Activated CD8-positive, alpha-beta memory T cell treated with anti-CD3 and anti-CD28 coated beads, Interleukin-2, amount 50 U/mL, for 4 hours (primary cell): ENCODE measurements at regions not wholly inside any gene's neighbourhood (a gene's known extent, or its start where the extent isn't known, plus 50 kb on each side); places are given as distances from the start of the nearest gene placed in this dataset.
A peak's percentile ranks its signal among the peaks of the same experiment; 100 is the strongest.
"Not testable (repeated sequence)": the region's sequence is repeated elsewhere in the genome, so short reads cannot be mapped to it uniquely, and the experiment has no call there.

Experiments used
- DNase-seq: peaks from one replicate; pipeline ENCODE4 v3.0.0-alpha.2; 2020

DNA sequence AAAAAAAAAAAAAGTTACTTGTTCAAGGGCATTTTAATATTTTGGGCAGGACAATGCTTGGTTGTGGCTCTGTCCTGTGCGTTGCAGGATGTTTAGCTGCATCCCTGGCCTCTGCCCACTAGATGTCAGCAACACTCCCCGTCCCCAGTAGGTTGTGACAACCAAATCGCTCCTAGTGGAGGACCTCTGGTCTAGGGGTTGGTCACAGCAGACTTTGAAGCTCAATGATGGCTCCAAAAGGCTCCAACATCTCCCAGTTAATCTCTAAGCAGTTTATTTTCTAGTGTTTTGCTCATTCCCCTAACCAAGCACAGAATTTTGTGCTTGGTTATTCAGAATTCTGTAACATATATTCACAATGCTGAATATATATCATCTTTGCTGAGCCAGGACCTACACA is 67.0 kb downstream of the CHRNA1 start:
- peak; percentile 54 for DNase-seq

DNA sequence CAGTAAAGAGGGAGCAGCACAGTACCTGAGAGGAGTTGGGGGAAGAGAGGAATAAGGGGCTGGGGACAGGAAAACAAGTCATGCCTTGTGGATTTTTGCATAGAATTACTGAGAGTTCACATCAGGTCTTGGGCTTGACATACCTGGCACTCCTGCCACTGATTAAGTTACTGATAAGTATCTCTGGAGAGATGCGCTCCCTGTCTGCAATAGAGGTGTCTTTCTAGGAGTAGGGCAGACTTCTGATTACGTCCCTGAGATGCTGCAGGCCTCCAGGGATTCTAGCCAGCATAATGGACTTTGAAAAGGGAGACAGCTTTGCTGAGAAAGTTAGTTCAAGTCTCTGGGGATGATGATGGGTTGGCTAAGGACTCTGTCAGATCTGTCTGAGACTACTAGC is 69.4 kb downstream of the CHRNA1 start:
- DNase-seq: no peak

DNA sequence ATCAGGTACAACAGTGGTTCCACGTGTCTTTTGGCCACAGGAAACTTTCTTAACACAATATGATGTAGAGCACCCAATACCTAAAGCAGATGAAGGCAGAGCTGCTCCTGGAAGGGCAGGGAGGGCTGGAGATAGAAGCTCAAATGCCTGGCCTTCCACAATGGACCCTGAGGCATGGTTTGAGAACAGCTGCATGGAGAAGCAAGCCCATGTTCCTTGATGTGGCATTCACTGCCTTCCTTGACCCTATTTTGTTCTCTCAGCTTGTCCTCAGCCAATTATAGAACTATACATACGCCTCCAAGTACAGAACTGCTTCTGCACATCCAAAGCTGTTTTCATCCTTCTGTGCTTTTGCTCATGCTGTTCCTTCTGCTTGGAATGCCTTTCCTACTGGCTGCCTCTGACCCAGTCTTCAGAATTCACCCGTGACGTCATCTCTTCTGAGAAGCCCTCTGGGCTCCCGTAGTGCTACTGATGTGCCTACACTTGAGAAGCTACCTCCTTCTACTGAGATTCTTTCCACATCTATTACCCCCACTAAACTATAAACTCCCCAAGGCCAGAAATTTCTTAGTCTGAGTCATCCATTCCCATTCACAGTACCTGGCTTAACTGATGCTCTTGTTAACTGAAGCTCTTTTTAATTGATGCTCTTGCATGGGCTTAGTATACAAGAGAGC is 69.9 kb downstream of the CHRNA1 start:
- DNase-seq: no peak

DNA sequence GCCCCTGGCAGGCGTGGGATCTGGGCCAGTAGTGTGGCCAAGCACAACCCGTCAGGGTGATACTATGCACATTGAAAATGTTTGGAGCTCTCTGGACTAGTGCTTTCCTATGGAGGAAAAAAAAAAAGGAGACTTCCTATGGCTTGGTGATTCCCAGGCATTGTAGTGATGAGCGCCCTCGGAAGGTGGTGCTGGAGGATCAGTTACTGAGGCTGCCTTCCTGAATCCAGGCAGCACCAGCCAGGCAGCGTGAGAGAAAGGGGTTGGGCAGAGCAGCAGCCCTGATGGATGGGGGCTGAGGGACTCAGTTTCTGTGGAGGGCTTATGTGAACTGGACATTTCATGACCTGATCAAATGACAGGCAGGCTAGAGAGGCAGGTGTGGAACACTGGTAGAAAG is 70.9 kb downstream of the CHRNA1 start:
- no peak for DNase-seq

DNA sequence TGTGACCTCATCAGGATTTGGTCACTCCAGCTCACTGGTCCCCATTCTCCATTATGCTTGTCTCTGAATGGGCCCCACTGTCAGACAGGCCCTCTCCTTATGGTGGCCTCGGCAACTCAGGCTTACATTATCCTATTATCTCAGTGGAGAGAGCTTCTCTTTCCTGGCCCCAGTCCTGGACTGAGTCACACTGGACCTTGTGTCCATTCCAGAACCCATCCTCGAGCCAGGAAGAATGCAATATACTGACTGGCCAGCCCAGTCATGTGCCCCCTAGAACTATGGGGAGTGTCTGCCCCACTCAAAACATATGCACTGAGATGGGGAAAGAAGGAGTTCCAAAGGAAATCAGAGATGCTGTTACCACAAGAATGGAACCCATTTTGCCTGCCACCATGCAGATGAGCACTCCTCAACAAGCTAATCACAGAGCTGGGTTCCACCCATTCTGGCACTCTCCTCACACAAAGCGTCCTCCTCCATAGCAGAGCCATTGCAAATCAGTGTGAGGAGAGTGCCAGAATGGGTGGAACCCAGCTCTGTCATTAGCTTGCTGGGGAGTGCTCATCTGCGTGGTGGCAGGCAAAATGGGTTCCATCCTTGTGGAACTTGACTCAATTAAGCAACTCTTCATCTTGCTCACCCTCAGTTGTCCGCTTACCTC is 71.9 kb downstream of the CHRNA1 start:
- no peak for DNase-seq

DNA sequence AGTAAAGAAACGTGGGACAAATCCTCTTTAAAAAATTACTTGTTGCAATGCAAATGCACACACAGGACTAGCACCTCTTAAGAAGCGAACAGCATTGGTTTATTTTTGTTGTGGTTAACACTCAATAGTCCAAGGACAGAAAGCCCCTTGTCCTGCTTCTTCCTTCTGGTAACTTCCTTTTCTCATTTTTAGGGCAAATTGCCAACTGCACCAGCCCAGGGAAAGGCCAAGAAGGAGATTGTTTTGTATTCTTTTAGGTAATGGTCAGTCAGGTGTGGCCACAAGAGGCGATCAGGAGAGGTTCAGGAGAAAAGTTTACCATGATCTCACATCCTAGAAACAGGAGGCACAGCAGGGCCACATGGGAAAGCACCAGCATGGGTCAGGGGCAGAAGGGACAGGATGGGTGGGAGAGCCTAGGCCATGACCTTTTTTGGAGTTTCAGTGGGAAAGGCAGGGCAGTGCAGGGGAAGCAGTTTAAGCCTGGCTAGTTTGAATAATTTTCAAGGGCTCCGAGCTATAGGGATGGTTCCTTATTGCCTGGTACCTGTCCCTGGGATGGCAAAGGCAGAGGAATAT is 73.0 kb downstream of the CHRNA1 start:
- no peak for DNase-seq

DNA sequence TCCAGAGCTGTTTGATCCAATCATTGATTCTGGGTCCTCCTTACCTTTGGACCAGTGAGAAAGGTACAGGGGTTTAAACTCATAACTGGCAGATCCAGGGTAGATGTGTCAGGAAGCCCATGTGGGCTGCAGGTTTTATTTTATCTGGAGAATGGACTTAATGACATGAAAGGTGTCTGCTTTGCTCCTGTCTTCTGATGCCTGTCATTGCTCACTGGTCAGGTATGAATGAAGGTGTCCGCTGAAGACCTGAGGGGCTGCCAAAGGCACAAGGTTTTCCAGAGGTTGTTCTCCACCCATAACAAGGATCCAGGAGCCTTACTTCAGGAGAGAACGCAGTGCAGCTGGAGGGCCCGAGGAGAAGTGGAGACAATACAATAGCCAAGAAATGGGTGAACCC is 74.2 kb downstream of the CHRNA1 start:
- no peak for DNase-seq

DNA sequence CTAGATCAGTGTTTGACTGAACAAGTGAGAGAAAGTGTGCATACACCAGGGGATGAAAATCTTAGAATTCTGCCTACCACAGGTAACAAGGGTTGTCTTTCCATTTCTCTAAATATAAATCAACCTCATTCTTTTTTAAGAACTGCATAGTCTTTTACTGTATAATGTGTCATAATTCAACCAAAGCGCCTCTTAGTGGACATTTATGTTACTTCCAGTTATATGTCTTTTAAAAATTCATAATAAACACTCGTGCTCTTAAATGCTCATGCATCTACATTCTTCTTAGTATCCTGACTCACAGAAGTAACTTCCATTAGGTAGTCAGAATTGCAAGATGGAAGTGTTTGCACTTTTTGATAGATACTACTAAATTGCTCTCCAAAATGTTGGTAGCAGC is 76.2 kb downstream of the CHRNA1 start:
- no peak for DNase-seq

DNA sequence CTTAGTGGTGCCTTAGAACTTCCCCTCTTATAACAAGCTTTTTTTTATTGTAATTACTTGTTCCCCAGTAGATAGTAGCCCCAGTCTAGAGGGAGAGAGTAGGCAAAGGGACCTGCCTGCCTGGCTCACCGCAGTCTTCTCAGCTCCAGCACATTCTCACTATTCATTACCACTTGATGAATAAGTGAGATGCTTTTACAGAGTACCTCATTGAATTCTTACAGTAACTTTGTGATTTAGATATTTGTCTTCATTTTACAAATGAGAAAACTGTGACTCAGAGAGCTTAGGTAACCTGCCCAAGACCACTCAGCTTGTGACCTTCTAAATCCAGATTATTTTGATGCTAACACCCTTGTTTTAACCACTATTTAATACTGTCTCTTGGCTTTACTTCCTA is 77.8 kb downstream of the CHRNA1 start:
- no peak for DNase-seq

DNA sequence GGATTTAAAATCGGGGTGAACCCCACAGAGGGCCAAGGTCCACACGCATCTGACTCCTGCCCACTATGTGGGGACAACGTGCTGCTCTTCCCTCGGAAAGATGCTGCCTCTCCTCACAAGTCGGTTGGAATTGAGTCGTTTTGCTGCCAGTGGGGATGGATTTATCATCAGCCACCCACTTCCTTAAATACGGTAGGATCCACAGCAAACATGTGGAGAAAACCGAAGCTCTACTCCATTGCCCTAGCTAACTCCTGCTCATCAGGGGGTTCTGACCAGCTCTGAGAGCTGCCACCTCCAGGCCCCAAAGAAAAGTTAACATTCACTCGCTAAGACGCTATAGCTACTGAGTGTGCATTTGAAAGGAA is 80.9 kb downstream of the CHRNA1 start:
- DNase-seq: peak; percentile 24

DNA sequence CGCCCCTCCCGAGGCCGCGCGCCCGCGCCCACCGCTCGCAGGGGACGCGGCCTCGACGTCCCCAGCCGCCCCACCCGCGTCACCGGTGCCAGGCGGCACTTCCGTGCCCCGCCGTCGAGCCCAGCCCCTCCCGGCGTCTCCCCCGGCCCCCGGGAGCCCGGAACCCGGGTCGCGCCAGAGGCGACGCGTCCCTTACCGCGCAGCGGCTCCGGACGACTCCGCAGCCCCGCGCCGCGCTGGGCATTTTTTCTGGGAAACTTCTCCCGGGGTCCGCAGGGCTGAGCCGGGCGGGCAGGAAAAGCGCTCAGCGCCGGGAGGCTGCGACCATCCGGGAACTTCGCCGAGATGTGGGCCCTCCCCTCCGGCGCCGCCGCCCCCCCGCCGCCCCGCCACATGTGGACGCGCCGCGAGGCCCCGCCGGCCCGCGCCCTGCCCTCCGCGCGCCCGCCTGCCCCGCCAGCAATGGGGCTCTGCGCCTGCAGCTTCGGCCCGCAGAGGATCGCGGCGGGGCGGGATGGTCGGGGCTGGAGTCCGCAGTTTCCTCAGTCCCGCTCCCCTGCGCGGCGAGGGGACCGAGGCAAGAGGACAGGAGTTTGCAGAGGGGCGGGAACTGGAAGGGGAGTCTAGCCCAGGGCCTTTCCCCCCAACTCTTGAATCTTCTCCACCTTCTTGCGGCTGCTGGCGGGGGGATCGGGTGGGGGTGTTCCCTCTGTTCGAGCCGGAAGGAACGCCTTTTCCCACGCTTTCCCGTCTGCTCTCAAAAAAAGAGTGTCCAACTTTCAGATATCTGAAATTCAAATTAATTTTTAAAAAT is 81.5 kb downstream of the CHRNA1 start:
- DNase-seq: peak; percentile 70

DNA sequence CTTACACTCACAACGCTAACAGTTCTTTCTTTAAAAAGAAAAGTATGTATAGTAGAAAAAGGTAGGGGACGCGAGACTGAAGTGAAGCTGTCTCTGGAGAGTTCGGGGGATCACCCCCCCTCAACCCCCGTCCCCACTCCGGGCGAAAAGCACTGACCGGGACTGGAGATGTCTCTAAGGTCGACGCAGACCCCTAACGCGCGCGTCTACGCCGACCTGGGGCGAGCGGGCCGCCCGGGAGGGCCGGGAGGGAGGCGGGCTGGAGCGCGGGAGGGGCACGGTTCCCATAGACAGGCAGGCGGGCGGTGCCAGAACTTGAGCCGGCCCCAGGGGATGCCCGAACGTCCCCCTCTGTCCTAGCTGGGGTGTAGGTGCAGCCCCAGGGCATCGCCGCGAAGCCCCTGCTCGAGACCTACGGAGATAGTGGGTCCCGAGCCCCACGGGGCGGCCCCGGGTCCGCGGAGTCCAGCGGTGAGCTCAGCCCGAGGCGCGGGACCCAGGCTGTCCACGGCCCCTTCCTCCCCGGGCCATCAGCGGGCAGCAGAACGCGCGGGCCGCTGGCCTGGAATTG is 82.2 kb downstream of the CHRNA1 start:
- peak; percentile 48 for DNase-seq

DNA sequence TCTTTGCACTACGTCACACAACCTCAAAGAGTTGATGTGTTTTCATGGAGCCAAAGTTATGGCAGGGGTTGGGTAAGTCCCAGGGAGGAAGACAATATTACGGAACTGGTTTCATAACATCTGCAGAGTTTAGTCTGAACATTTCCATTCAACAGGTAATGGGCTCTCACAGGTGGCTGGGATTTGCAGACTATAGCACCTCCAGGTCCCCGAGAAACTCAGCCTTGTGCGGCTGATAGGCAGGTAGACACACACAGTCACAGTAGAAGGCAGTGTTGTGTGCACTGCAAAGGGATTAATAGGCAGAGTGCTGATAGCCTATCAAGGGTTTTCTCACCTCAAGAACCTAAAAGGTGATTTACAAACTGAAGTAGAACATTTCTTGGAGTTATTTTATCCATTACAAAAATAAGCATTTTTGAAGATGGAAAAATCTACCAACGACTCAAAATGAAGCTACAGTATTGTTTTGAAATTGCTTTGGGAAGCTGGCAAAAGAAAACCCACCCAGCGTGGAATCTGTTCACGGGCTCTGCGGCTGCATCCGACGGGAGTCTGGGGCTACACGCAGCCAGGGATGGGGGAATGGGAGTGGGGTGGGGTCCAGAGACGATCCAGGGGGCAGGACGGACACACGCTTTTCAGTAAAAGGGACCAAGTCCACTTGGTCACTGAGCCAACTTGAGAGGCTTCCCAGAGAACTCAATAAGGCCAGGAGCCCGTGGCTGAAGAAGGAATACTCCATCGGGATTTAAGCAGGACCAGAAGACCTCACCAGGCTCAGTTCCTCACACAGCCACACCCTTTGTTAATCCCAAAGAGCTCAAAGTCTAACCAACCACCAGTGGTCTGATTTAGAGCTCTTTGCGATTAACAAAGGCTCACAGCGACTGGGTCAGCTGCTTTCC is 82.9 kb downstream of the CHRNA1 start:
- DNase-seq: no peak

DNA sequence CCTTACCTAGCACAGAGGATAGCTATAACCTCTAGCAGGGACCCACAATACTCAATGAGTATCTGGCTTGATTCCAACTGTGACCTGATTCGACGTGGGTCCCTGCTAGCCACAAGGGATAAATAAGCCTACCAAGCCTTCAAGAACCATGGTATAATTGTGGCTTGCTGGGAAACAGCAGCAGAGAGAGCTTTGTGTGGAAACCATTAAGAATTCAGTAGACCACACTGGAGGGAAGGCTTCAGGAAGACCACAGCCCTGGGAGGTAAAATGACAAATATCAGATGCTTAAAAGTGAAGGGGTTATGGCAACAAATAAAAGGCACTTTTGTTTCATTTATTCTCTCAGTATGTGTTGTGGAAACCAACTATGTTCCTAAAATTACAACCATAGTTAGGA is 82.6 kb upstream of the WIPF1 start:
- no peak for DNase-seq

DNA sequence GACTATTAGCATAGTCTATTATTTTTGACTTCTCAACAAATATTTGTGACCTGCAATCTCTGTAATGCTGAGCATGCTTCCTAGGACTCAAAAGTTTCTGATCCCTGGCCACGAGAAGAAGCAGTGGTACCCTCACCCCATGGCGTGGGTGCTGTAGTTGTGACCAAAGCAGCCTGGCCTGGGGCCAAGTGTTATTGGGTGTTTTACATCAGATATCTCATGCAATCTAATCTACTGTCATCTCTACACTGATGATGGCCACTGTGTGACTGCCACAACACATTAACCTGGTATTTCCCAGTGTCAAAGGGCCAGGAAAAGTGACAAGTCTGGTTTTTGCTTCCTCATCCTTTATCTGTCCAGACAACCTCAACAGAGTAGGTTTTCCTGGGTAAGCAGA is 80.8 kb upstream of the WIPF1 start:
- DNase-seq: no peak

DNA sequence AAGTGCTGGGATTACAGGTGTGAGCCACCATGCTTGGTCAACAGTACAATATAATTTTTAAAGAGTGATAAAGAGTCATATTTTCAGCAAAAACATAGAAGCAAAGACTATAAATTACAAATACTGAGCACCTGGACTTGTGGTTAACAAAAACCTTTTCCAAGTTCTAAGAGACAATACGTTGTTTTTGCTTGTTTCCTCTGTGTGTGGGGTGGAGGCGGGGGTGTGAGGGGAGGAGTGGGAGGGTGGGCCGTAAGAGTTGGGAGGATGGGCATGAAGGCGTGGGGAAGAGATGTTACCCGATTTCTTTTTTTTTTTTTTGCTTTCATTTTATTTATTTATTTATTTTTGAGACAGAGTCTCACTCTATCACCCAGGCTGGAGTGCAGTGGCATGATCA is 78.0 kb upstream of the WIPF1 start:
- peak; percentile 22 for DNase-seq

DNA sequence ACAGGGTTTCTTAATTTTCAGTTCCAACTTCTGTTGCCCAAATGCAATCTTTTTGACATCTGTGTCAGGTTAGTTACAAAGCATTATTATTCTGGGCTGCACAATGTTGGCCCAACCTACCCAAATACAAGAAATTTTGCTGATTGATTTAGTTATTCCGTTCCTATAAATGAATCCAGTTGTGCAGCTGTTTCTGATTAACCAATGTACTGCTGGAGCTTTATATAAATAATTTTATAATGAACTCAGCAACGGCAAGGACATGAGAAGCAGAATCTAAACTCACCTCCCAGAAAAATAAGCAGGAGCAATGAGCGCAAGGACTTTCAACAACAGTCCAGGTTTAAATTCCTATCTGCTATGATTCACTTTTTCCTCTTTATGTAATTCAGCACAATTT is 76.3 kb upstream of the WIPF1 start:
- no peak for DNase-seq

DNA sequence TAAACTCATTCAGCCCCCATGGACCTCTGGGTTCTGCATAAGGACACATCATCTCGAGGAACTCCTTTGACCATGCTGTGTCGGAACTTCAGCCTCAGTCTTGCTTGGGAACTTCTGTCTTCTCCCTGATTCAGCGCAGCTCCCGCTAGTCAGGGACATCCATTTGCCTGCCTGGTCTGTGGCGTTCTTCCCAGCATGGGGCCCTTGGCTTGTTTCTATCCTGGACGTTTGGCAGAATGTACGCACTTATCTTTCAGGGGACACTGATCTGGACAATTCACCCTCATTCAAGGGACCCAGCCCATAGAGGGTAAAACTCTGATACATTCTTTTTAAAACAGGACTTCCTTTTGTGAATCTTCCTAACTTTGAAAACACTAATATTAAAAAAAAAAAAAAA is 75.8 kb upstream of the WIPF1 start:
- no peak for DNase-seq

DNA sequence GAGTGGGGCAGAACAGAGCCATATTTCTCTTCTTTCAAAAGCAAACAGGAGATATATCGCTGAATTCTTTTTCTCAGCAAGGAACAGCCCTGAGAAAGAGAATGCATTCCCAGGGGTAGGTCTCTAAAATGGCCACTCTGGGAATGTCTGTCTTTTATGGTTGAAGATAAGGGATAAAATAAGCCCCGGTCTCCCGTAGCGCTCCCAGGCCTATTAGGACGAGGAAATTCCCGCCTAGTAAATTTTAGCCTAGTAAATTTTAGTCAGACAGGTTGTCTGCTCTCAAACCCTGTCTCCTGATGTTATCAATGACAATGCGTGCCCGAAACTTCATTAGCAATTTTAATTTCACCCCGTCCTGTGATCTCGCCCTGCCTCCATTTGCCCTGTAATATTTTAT is 73.9 kb upstream of the WIPF1 start:
- not testable (repeated sequence) for DNase-seq

DNA sequence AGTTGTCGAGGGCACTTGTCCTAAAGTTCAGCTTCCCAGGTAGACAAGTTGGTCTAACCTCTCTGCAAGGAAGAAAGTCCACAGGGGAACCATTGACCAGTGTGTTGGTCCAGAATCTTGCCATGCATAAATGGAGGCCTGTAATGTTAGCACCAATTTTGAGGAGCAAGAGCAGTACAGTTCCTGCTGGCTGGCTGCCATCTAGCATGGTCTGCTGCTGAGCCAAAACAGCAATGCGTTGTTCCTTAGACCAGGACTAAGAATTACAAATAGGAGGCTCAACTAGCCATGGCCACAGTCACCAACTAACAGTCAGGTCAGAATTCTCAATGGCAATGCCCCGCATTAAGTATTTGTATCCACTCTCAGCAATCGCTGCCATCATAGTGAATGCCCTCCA is 72.8 kb upstream of the WIPF1 start:
- no peak for DNase-seq

DNA sequence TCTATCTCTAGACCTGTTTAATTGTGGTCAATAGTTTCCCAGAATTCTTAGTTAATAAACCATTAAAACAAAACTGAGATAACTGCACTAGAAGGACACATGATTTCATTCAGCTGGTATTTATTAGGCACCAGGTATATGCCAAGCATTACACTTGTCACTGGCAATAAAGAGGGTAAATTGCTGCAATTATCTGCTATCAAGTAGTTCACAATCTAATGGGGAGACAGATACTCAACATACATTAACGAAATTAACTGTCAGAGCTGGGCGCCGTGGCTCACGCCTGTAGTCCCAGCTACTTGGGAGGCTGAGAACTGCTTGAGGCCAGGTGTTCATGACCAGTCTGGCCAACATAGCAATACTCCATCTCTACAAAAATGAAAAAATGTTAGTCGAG is 71.7 kb upstream of the WIPF1 start:
- no peak for DNase-seq

DNA sequence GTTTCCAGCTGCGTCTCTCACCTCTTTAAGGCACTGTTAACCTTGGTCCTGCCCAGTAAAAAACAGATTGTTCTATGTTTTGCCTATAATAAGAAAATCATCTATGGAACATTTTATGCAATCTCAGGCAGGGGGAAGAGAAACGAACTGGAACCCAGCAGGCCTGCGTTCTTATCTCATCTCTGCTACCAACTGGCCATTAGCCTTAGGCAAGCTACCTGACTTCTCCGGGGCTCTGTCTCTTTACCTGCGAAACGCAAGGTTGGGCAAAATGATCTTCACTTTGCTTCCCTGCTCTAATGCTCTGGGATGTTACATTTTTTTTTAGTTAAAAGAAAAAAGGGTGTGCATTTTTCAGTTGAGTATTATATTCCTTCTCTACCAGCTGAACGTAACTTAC is 70.5 kb upstream of the WIPF1 start:
- DNase-seq: no peak
